GM18517 (cell line): ENCODE measurements at regions not wholly inside any gene's neighbourhood (a gene's known extent, or its start where the extent isn't known, plus 50 kb on each side); places are given as distances from the start of the nearest gene placed in this dataset.

Source experiments
- ATAC-seq: cut with Tn5 transposase; IDR thresholded peaks from one replicate; pipeline ENCODE4 v1.9.1; 2021; ENCODE audit warnings: mild to moderate bottlenecking, moderate library complexity; ENCODE audit not compliant: unreplicated experiment

GRCh38 chr11:109553284-109553683 is 131.3 kb downstream of the C11orf87 start:
- ATAC-seq: no peak

- ATAC-seq: no peak
These were observed 133.0 kb downstream of the C11orf87 start for GRCh38 chr11:109554951-109555350.

- ATAC-seq: no peak
These were observed 142.3 kb downstream of the C11orf87 start for GRCh38 chr11:109564241-109564640.

- ATAC-seq: no peak
These were observed 160.5 kb downstream of the C11orf87 start for GRCh38 chr11:109582470-109582869.

GRCh38 chr11:109584001-109584972 is 162.3 kb downstream of the C11orf87 start:
- ATAC-seq: no peak

- ATAC-seq: no peak
These were observed 164.8 kb downstream of the C11orf87 start for GRCh38 chr11:109586789-109587188.

GRCh38 chr11:109590782-109591181 is 168.8 kb downstream of the C11orf87 start:
- ATAC-seq: no peak

GRCh38 chr11:109597336-109597735 is 175.3 kb downstream of the C11orf87 start:
- no peak for ATAC-seq

- ATAC-seq: no peak
These were observed 182.8 kb downstream of the C11orf87 start for GRCh38 chr11:109604481-109605400.

GRCh38 chr11:109606256-109606655 is 184.3 kb downstream of the C11orf87 start:
- no peak for ATAC-seq

- no peak for ATAC-seq
These were observed 187.6 kb downstream of the C11orf87 start for GRCh38 chr11:109609454-109610185.

GRCh38 chr11:109612496-109612895 is 190.5 kb downstream of the C11orf87 start:
- ATAC-seq: no peak

GRCh38 chr11:109619498-109619897 is 197.5 kb downstream of the C11orf87 start:
- no peak for ATAC-seq

- ATAC-seq: no peak
These were observed 207.7 kb downstream of the C11orf87 start for GRCh38 chr11:109629734-109630133.

- ATAC-seq: no peak
These were observed 219.6 kb downstream of the C11orf87 start for GRCh38 chr11:109641549-109641948.

GRCh38 chr11:109644152-109644551 is 222.2 kb downstream of the C11orf87 start:
- no peak for ATAC-seq

GRCh38 chr11:109648804-109649203 is 226.8 kb downstream of the C11orf87 start:
- no peak for ATAC-seq

GRCh38 chr11:109654091-109654490 is 232.1 kb downstream of the C11orf87 start:
- ATAC-seq: no peak

- no peak for ATAC-seq
These were observed 236.2 kb downstream of the C11orf87 start for GRCh38 chr11:109658190-109658589.

GRCh38 chr11:109667719-109668118 is 245.7 kb downstream of the C11orf87 start:
- ATAC-seq: no peak
